ENCODE measurements at regions not wholly inside any gene's neighbourhood (a gene's known extent, or its start where the extent isn't known, plus 50 kb on each side); places are given as distances from the start of the nearest gene placed in this dataset.

DNA sequence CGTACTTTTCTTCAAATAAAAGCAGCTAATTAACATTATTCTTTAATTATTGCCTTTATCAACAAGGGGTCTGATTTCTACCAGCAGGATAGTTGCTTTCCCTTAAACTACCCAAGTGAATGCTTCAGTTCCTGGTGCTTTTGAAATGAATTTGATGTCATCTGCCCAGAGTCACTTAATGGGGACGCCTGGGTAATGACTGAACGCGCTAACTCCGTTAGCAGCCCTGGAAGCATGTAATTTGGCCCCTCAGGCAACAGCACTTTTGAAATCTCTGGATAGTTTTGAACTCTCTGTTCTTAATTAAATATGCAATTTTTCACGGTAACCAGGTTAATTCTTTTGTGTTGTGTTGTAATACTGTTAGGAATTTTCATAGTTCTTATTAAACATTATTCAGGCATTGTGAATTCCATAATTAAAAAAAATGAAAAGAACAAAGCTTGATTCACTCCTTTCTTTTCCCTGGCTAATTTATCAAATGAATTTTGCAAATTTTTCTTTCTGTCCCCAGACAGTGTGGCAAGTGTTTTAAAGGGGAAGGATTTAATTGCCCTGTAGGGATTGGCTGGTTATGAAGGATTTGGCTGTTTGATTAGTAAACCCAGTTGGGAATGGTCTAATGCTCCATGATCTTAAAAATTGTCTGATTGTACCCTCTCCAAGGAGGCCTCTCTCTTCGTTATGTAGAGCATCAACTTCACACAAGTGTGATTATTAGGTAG lies 137.5 kb upstream of the MYL2 start:
- Histone ChIP-seq H3K27me3 (no peaks in the 10 kb centered on the region), H3K4me3 (no peak overlapping the region), H3K4me1 (no peaks in the 10 kb centered on the region), H3K36me3 (no peaks in the 10 kb centered on the region), H3K27ac (no peak overlapping the region), H3K9me3 (no peaks in the 10 kb centered on the region)
- DNase-seq (ENCODE audit: low spot score in 2 of 2) = no peak
- TF ChIP-seq EP300 (IDR thresholded peaks at IDR 0.05) (no peak), POLR2A (IDR thresholded peaks at IDR 0.05) (no peak)
- TF ChIP-seq, protein P1, sequence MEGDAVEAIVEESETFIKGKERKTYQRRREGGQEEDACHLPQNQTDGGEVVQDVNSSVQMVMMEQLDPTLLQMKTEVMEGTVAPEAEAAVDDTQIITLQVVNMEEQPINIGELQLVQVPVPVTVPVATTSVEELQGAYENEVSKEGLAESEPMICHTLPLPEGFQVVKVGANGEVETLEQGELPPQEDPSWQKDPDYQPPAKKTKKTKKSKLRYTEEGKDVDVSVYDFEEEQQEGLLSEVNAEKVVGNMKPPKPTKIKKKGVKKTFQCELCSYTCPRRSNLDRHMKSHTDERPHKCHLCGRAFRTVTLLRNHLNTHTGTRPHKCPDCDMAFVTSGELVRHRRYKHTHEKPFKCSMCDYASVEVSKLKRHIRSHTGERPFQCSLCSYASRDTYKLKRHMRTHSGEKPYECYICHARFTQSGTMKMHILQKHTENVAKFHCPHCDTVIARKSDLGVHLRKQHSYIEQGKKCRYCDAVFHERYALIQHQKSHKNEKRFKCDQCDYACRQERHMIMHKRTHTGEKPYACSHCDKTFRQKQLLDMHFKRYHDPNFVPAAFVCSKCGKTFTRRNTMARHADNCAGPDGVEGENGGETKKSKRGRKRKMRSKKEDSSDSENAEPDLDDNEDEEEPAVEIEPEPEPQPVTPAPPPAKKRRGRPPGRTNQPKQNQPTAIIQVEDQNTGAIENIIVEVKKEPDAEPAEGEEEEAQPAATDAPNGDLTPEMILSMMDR (IDR thresholded peaks at IDR 0.05) = no peak
- WGBS, 2 donors = 70 to 74% methylated on average over 7 of the region's 7 CpGs

DNA sequence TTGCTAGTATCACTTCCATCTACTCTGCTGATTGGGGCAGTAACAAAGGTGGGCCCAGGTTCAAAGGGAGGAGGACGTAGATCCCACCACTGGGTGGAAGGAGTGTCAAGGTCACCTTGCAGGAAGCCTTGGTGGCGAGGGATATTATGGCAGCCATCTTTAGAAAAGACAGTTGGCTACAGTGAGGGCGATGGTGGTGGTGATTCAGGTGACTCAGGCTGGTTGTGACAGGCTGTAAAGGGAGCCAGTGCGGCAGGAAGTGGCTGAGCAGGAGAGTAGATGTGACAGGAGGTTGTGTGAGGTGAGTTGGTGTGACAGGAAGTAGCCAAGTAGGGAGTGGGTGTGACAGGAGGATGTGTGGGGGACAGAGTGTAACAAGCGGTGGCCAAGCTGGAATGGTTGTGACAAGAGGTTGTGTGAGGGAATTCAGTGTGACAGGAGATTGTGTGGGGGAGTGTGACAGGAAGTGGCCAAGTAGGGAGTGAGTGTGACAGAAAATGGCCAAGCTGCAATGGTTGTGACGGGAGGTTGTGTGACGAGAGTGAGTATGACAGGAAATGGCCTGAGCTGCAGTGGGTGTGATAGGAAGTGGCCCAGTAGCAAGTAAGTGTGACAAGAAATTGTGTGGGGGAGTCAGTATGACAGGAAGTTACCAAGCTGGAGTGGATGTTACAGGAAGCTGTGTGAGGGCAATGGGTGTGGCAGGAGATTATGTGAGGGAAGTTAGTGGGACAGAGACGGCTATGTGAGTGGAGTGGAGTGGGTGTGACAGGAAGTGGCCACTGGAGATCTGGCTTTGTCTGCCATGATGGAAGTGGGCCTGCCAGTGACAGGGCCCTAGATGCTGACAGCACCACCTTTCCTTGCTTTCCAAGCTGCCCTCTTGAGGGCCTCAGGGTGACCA lies 136.5 kb upstream of the MYL2 start:
- TF ChIP-seq, protein P1 (IDR thresholded peaks at IDR 0.05) = no peak
- TF ChIP-seq EP300 (IDR thresholded peaks at IDR 0.05) (no peak), POLR2A (IDR thresholded peaks at IDR 0.05) (no peak)
- H3K9me3 ChIP-seq = peaks cover 0 to 5% (median 0%) of the 10 kb centered on the region in 4 donors
- H3K4me1 ChIP-seq = no peaks in the 10 kb centered on the region
- no peak overlapping the region for H3K27ac ChIP-seq
- no peaks in the 10 kb centered on the region for H3K36me3 ChIP-seq
- H3K4me3 ChIP-seq = no peak overlapping the region
- WGBS, 2 donors = 78% methylated on average over 8 of the region's 8 CpGs
- peak in 1 of 2 donors; percentile 5 for DNase-seq (ENCODE audit: low spot score in 2 of 2)
- no peaks in the 10 kb centered on the region for H3K27me3 ChIP-seq

GRCh38 chr12:111055181-111055880 lies 135.0 kb upstream of the MYL2 start:
- Histone ChIP-seq H3K36me3 (no peaks in the 10 kb centered on the region), H3K9me3 (peaks cover 0 to 8% (median 0%) of the 10 kb centered on the region in 4 donors), H3K4me1 (no peaks in the 10 kb centered on the region), H3K4me3 (no peak overlapping the region), H3K27ac (no peak overlapping the region), H3K27me3 (no peaks in the 10 kb centered on the region)
- DNase-seq (ENCODE audit: low spot score in 2 of 2) = no peak
- WGBS, 2 donors = 83 to 95% methylated on average over 4 to 13 of the region's 17 CpGs
- TF ChIP-seq, protein P1 (IDR thresholded peaks at IDR 0.05) = no peak
- TF ChIP-seq POLR2A (IDR thresholded peaks at IDR 0.05) = no peak
- TF ChIP-seq EP300 (IDR thresholded peaks at IDR 0.05) = no peak

- Histone ChIP-seq H3K27ac (no peak overlapping the region), H3K4me1 (no peaks in the 10 kb centered on the region), H3K9me3 (peaks cover 0 to 15% (median 0%) of the 10 kb centered on the region in 4 donors), H3K36me3 (no peaks in the 10 kb centered on the region), H3K27me3 (no peaks in the 10 kb centered on the region), H3K4me3 (no peak overlapping the region)
- no peak for DNase-seq (ENCODE audit: low spot score in 2 of 2)
- WGBS, 2 donors = 72% methylated on average over 2 of the region's 2 CpGs
- TF ChIP-seq, protein P1 (IDR thresholded peaks at IDR 0.05) = no peak
- TF ChIP-seq EP300 (IDR thresholded peaks at IDR 0.05) (no peak), POLR2A (IDR thresholded peaks at IDR 0.05) (no peak)
Observed at GRCh38 chr12:111048991-111049390, 128.6 kb upstream of the MYL2 start.
